Right cardiac atrium (tissue), 5 donors: ENCODE measurements at regions not wholly inside any gene's neighbourhood (a gene's known extent, or its start where the extent isn't known, plus 50 kb on each side); places are given as distances from the start of the nearest gene placed in this dataset.
A peak's percentile ranks its signal among the peaks of the same experiment; 100 is the strongest.
"Not testable (repeated sequence)": the region's sequence is repeated elsewhere in the genome, so short reads cannot be mapped to it uniquely, and the experiment has no call there.

Experiments
- ATAC-seq, 2 donors: fragments of 200-7000 bp; cut with Tn5 transposase; one replicate each; pipeline versions ENCODE4 v1.8.0 to v1.9.1; 2020; ENCODE audit warnings: moderate library complexity in 2 of 2, mild to moderate bottlenecking in 1 of 2
- DNase-seq, 3 donors: peaks; one replicate each; pipeline ENCODE4 v3.0.0-alpha.2; 2020
- H3K27ac ChIP-seq: one replicate; pipeline ENCODE4 v1.5.1; 2013; ENCODE audit warnings: mild to moderate bottlenecking, low read length, control low read depth, moderate library complexity
- H3K27me3 ChIP-seq: one replicate; pipeline ENCODE4 v1.6.1; 2013; ENCODE audit not compliant: control insufficient read depth, insufficient read depth
- H3K4me1 ChIP-seq: one replicate; pipeline ENCODE4 v1.6.1; 2013; ENCODE audit warnings: low read length; ENCODE audit not compliant: control insufficient read depth, insufficient read depth
- H3K4me3 ChIP-seq: one replicate; pipeline ENCODE4 v1.5.1; 2013; ENCODE audit warnings: low read length, control low read depth
- H3K9me3 ChIP-seq: one replicate; pipeline ENCODE4 v1.6.1; 2013; ENCODE audit warnings: low read length; ENCODE audit not compliant: control insufficient read depth
- WGBS: extraction: QIAGEN DNeasy Blood & Tissue Kit; methylation state at CpG from one replicate; pipeline ENCODE4 v1.1.7; 2013; 5-methylcytosine and 5-hydroxymethylcytosine counted together
- intact Hi-C, 4 donors: fragments of 100-400 bp; cut with DNase I; formaldehyde crosslinking; loops; one replicate each; pipeline versions ENCODE4 v1.11.0 to v1.14.0; 2022 to 2023
- donor health status: healthy with polysubstance abuse.
- donor health status: DM: no; HTN: yes; CAD: no.
- donor health status: DM: no; HTN: no; CAD: no.
- donor health status: DM: no; HTN: yes; CAD: no; lungs with severe emphysema.
- donor health status: DM: yes; HTN: yes; CAD: no.

DNA sequence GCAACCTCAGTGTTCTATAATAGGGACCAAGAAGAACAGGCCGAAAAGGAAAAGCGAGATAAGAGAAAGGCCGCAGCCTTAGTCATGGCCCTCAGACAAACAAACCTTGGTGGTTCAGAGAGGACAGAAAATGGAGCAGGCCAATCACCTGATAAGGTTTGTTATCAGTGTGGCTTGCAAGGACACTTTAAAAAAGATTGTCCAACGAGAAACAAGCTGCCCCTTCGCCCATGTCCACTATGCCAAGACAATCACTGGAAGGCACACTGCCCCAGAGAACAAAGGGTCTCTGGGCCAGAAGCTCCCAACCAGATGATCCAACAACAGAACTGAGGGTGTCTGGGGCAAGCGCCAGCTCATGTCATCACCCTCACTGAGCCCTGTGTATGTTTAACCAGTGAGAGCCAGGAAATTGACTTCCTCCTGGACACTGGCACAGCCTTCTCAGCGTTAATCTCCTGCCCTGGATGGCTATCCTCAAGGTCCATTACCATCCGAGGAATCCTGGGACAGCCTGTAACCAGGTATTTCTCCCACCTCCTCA lies 334.8 kb upstream of the SLITRK5 start:
- ATAC-seq, H3K4me1 ChIP-seq, H3K4me3 ChIP-seq, H3K27ac ChIP-seq, intact Hi-C loops, H3K9me3 ChIP-seq, H3K27me3 ChIP-seq: not testable (repeated sequence)
- 67% methylated on average over 8 of the region's 8 CpGs for whole genome bisulfite sequencing
- peak in 1 of 3 donors; percentile 38 for DNase-seq

DNA sequence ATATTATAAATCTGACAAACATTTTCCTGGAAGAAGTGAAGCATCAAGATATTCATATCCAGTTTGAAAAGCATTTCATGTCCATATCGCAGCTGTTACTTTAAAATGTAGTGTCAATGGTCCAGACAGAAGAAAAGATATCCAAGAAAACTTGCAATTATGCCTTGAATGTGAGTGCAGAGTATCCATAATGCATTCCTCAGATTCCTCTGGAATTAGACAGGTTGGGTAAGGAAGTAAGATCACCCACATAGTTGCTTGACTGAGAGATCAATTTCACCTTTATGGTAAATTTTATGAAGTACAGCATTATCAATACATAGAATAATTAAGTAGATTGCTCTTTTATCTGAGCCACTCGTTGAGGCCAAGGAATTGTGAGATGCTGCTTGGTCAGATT lies 327.0 kb upstream of the SLITRK5 start:
- ATAC-seq (no peak), DNase-seq (no peak)
- intact Hi-C loops = no loop called here
- Histone ChIP-seq H3K9me3 (no peaks in the 10 kb centered on the region), H3K27me3 (no peaks in the 10 kb centered on the region), H3K27ac (no peak overlapping the region), H3K4me3 (no peak overlapping the region), H3K4me1 (no peaks in the 10 kb centered on the region)
- 43% methylated on average over 2 of the region's 2 CpGs for WGBS

DNA sequence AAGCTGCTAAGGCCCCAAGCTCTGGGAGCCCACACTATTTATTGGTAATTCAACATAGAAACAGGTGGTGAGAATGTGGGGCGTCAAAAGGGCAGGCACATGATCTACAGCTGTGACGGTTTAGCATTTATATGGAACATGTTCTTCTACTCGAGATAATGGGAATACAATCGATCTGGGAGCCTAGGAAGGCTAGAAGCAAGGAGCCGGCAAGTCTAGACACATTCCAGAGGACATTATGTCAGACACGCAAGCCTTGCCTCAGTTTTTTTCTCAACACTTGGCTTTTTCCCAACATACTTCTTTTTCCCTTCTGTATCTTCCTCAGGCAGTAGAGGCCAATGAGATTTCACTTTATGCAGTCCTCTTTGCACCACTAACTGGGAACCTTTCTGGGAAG lies 315.7 kb upstream of the SLITRK5 start:
- H3K4me1 ChIP-seq = no peaks in the 10 kb centered on the region
- H3K9me3 ChIP-seq = no peaks in the 10 kb centered on the region
- H3K27ac ChIP-seq = no peak overlapping the region
- H3K4me3 ChIP-seq = no peak overlapping the region
- intact Hi-C loops = no loop called here
- 54% methylated on average over 6 of the region's 6 CpGs for WGBS
- no peaks in the 10 kb centered on the region for H3K27me3 ChIP-seq
- DNase-seq (no peak), ATAC-seq (no peak)

DNA sequence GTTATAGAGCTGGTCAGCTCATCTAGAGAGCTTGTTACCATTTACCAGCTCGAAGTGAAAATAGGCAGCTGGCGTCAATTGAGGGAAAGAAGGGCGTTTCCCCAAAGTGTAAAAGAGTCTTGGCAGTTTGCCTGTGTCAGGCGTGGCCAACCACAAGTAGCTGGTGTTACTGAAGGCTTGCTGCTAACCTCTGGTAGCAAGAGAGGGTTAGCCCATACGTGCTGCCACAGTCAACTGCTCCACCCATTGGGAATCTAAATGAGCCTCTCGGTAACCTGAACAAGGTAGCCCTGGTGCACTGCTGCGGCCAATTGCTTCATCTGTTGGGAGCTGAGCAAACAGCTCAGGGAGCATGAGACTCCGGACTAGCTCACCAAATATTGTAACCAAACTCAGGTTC lies 314.9 kb upstream of the SLITRK5 start:
- intact Hi-C loops = no loop called here
- no peaks in the 10 kb centered on the region for H3K27me3 ChIP-seq
- H3K4me1 ChIP-seq = no peaks in the 10 kb centered on the region
- H3K4me3 ChIP-seq = no peak overlapping the region
- H3K27ac ChIP-seq = no peak overlapping the region
- DNase-seq = no peak
- no peak for ATAC-seq
- no peaks in the 10 kb centered on the region for H3K9me3 ChIP-seq
- 82% methylated on average over 8 of the region's 8 CpGs for WGBS

DNA sequence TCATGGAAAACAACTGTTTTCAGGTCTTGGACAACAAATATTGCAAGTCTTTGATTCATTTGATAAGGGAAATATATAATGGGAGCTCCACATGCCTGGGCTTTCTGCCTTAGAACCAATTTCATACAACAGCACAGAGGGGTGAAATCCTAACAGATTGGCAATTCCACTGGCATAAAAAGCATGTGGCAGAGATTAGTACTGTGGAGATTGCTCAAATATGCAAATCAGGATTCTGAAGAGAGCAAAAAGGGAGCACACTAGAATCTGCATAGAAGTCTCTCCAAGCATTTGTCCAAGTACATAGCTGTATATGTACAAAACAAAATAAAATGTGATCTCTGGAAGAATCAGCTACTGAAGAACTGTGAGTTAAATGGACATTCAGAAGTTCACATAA lies 312.9 kb upstream of the SLITRK5 start:
- intact Hi-C loops = no loop called here
- Histone ChIP-seq H3K9me3 (no peaks in the 10 kb centered on the region), H3K27me3 (no peaks in the 10 kb centered on the region), H3K27ac (no peak overlapping the region), H3K4me3 (no peak overlapping the region), H3K4me1 (no peaks in the 10 kb centered on the region)
- ATAC-seq (no peak), DNase-seq (no peak)

DNA sequence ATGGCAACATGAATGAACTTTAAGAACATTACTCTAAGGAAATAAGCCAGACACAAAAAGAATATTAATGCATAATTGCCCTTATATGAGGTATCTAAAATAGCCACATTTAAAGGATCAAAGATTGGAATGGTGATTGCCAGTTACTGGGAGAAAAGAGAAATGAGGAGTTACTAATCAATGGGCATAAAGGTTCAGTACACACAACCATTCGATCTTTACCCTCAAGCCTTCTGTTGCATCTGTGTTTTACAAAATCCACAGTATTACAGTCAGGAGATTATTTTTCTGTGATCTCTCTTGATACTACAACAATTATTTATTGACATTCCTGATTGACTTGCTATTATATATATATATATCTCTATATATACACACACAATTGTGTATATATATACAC lies 310.0 kb upstream of the SLITRK5 start:
- Histone ChIP-seq H3K9me3 (no peaks in the 10 kb centered on the region), H3K4me1 (no peaks in the 10 kb centered on the region), H3K27ac (no peak overlapping the region), H3K27me3 (no peaks in the 10 kb centered on the region), H3K4me3 (no peak overlapping the region)
- intact Hi-C loops = no loop called here
- ATAC-seq (no peak), DNase-seq (no peak)
- 95% methylated on average over 1 of the region's 1 CpG for WGBS

DNA sequence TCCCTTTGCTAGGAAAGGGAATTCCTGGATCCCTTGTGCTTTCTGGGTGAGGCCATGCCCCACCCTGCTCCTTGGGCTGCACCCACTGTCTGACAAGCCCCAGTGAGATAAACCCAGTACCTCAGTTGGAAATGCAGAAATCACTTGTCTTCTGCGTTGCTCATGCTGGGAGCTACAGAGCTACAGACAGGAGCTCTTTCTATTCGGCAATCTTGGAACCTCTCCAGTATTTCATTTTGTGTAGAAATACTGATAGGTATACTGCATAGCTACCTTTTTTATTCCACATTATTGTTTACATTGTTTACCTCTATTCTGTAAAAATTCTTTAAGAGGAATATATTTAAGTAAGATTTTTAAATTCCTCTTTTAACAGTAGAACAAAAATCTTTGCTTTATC lies 302.5 kb upstream of the SLITRK5 start:
- ATAC-seq (no peak), DNase-seq (no peak)
- no peaks in the 10 kb centered on the region for H3K4me1 ChIP-seq
- H3K4me3 ChIP-seq = no peak overlapping the region
- 93% methylated on average over 2 of the region's 2 CpGs for WGBS
- H3K9me3 ChIP-seq = no peaks in the 10 kb centered on the region
- no peak overlapping the region for H3K27ac ChIP-seq
- no peaks in the 10 kb centered on the region for H3K27me3 ChIP-seq
- intact Hi-C loops = no loop called here

DNA sequence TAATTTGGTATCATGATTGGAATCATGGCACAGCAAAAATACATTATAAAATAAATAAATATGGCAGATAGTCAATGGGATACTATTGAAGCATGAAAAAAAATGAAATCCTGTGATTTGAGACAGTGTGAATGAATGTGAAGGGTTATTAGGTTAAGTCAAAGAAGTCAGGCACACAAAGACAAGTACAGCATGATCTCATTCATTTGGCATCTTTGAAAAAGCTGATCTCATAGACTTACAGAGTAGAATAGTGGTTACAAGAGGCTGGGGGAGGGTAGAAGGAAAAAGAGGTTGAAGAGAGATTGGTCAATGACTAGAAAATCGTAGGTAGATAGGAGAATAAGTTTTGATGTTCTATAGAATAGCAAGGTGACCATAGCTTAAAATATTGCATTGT lies 295.1 kb upstream of the SLITRK5 start:
- Histone ChIP-seq H3K27me3 (no peaks in the 10 kb centered on the region), H3K9me3 (peaks cover 2% of the 10 kb centered on the region), H3K27ac (no peak overlapping the region), H3K4me1 (no peaks in the 10 kb centered on the region), H3K4me3 (no peak overlapping the region)
- no peak for DNase-seq
- 83% methylated on average over 1 of the region's 1 CpG for WGBS
- no peak for ATAC-seq
- intact Hi-C loops = no loop called here

DNA sequence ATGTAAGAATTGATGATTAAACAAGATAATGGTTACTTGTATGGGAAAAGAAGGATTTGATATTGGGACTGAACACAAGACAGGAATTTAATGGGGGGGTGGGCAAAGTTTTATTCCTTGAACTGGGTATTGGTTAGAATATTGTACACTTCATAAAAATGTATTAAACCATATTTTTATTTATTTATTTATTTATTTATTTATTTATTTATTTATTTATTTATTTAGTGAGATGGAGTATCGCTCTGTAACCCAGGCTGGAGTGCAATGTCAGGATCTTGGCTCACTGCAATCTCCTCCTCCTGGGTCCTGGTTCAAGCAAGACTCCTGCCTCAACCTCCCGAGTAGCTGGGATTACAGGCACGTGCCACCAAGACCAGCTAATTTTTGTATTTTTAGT lies 287.1 kb upstream of the SLITRK5 start:
- intact Hi-C loops = no loop called here
- H3K27ac ChIP-seq = no peak overlapping the region
- WGBS = 96% methylated on average over 3 of the region's 3 CpGs
- H3K9me3 ChIP-seq = peaks cover 2% of the 10 kb centered on the region
- no peak for ATAC-seq
- no peak overlapping the region for H3K4me3 ChIP-seq
- no peaks in the 10 kb centered on the region for H3K4me1 ChIP-seq
- H3K27me3 ChIP-seq = no peaks in the 10 kb centered on the region
- DNase-seq = no peak

DNA sequence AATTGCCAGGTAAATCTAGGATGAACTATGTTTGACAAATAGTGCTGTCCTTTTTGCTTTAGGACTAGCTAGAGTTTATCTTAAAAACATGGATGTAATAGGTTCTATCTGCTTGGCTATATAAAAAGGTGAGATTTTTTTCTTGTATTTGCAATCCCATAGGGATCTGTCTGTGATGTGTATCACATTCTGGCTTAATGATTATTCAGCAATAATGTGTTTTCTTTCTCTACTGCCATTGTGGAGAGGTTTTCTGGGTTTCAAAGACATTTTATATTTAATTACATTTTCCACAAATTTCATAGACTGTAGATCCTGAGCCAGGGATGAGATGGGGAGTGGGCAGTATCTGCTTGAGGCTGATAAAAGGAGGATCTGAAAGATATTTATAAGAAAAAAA lies 277.8 kb upstream of the SLITRK5 start:
- Histone ChIP-seq H3K27me3 (no peaks in the 10 kb centered on the region), H3K9me3 (no peaks in the 10 kb centered on the region), H3K4me3 (no peak overlapping the region), H3K27ac (no peak overlapping the region), H3K4me1 (no peaks in the 10 kb centered on the region)
- intact Hi-C loops = no loop called here
- no peak for ATAC-seq
- no peak for DNase-seq

DNA sequence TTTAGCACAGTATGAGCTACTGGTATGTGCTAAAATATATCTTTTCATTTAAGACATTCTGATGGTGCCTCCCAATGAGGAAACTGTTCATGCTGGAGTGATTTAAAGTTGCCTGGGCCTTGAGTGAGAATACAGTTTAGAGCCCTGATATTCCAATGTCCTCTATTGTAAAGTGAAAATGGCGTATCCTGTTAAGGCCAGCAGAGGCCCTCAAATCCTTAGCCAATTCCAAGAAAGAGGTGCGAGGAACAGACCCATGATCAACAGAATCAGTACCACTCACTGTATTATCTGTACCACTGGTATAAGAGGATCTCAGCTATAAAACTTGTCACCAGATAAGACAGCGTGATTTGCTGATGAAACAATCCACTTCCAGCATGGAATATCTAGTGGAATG lies 273.1 kb upstream of the SLITRK5 start:
- no peaks in the 10 kb centered on the region for H3K9me3 ChIP-seq
- WGBS = 70% methylated on average over 3 of the region's 3 CpGs

DNA sequence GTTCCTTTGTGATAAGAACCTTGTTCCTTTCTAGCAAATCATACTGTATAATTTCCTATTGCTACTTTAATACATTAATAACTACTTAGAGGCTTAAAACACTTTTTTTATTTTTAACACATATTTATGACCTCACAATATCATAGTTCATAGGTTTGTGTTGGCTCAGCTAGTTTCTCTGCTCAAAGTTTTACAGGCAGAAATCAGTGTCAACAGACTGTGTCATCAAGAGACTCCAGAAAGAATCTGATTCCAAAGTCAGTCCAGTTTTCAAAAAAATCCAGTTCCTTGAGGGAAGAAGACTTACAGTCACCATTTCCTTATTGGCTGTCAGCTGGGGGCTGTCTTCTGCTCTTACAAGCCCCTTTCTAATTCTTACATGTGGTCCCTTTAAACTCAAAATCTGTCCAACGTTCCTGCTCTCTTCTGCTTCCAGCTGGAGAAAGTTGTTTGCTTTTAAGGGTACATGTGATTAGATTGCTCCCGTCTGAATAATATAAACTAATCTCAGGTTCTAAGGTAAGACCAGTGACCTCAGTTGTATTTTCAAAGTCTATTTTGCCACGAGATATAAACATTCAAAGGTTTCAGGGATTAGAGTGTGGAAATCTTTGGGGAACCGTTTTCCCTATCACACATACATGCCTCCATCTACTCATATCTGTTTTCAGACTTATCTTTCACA lies 267.3 kb upstream of the SLITRK5 start:
- Histone ChIP-seq H3K9me3 (no peaks in the 10 kb centered on the region), H3K4me3 (no peak overlapping the region), H3K4me1 (no peaks in the 10 kb centered on the region), H3K27me3 (no peaks in the 10 kb centered on the region), H3K27ac (no peak overlapping the region)
- DNase-seq (no peak), ATAC-seq (no peak)
- intact Hi-C loops = no loop called here
- WGBS = 16% methylated on average over 4 of the region's 4 CpGs

More for the DNA sequence above, 273.1 kb upstream of the SLITRK5 start:
- H3K27ac ChIP-seq = no peak overlapping the region
- no peaks in the 10 kb centered on the region for H3K4me1 ChIP-seq
- H3K4me3 ChIP-seq = no peak overlapping the region
- ATAC-seq (no peak), DNase-seq (no peak)
- no peaks in the 10 kb centered on the region for H3K27me3 ChIP-seq
- intact Hi-C loops = no loop called here
